K562 (cell line): ENCODE measurements at regions not wholly inside any gene's neighbourhood (a gene's known extent, or its start where the extent isn't known, plus 50 kb on each side); places are given as distances from the start of the nearest gene placed in this dataset.

Experiments used
- ATAC-seq: fragments of 200-7000 bp; cut with Tn5 transposase; 3 replicates; pipeline ENCODE4 v1.9.1; 2020; ENCODE audit warnings: moderate library complexity
- BruUV-seq: library from RNA; stranded (reverse); fragments of 400-500 nt; replicated peaks from 2 replicates; lab custom pipeline; 2021; lab: Mats Ljungman, UMichigan
- CTCF ChIA-PET: fragments of 300-600 bp; formaldehyde crosslinking; extraction: SDS; loops from one replicate; lab custom pipeline; 2021; ENCODE audit warnings: low intra/inter-chr PET ratio; lab: Yijun Ruan, JAX
- POLR2A ChIA-PET: fragments of 300-600, 350-650 bp; sonication (Branson Sonifier 250); formaldehyde crosslinking; extraction: SDS; loops from one replicate; lab custom pipeline; 2021; ENCODE audit warnings: antibody characterized with exemption, inconsistent platforms; lab: Yijun Ruan, JAX
- DNase-seq, 4 experiments: peaks; one replicate each; pipeline versions ENCODE4 v3.0.0 to v3.0.0-alpha.2; 2011 to 2018; ENCODE audit warnings: low spot score in 3 of 4, mixed read lengths in 3 of 4; ENCODE audit errors: extremely low read depth in 1 of 4
- FAIRE-seq: peaks from 2 replicates; lab custom pipeline; 2011; peaks lifted over from hg19 to GRCh38; lab: Jason Lieb, UNC
- H2AFZ ChIP-seq: 2 replicates; pipeline ENCODE4 v1.6.0; 2011; ENCODE audit warnings: low read depth, low read length, control low read depth, inconsistent platforms
- H3K27ac ChIP-seq: fragments of 200-600 bp; 3 replicates; pipeline ENCODE4 v1.8.0; 2011; ENCODE audit warnings: low read depth, mild to moderate bottlenecking, control low read depth, inconsistent platforms, low read length, moderate library complexity, mixed read lengths; ENCODE audit errors: extremely low read depth
- H3K27me3 ChIP-seq, 2 experiments: fragments of 300-600 bp in 1 of 2; 2 replicates in 1 of 2; 3 replicates in 1 of 2; pipeline versions ENCODE4 v1.6.0 to v1.8.0; 2011; ENCODE audit warnings: inconsistent platforms in 2 of 2, low read length in 2 of 2, mild to moderate bottlenecking in 1 of 2, mixed read lengths in 1 of 2, moderate library complexity in 1 of 2; ENCODE audit not compliant: control insufficient read depth in 2 of 2, insufficient read depth in 2 of 2
- H3K36me3 ChIP-seq: fragments of 300-600 bp; 3 replicates; pipeline ENCODE4 v1.8.0; 2011; ENCODE audit warnings: mild to moderate bottlenecking, low read length, inconsistent platforms; ENCODE audit not compliant: control insufficient read depth, insufficient read depth
- H3K4me1 ChIP-seq, 2 experiments: fragments of 200-600 bp in 1 of 2; replicated peaks in 1 of 2; 2 replicates in 1 of 2; 3 replicates in 1 of 2; pipeline versions ENCODE4 v1.5.1 to v1.8.0; 2011; ENCODE audit warnings: inconsistent platforms in 2 of 2, low read length in 2 of 2, mild to moderate bottlenecking in 1 of 2, mixed read lengths in 1 of 2, moderate library complexity in 1 of 2; ENCODE audit not compliant: control insufficient read depth in 2 of 2, insufficient read depth in 2 of 2
- H3K4me2 ChIP-seq: 2 replicates; pipeline ENCODE4 v1.6.1; 2011; ENCODE audit warnings: low read length, control low read depth, inconsistent platforms, mixed read lengths; ENCODE audit not compliant: insufficient read depth
- H3K4me3 ChIP-seq: fragments of 200-600 bp; sonication (generic), shearing (Covaris generic); 2 replicates; pipeline ENCODE4 v1.5.1; 2016; ENCODE audit warnings: control low read depth, inconsistent platforms
- H3K79me2 ChIP-seq: fragments of 200-600 bp; 3 replicates; pipeline ENCODE4 v1.8.0; 2011; ENCODE audit warnings: low read length, inconsistent platforms; ENCODE audit not compliant: control insufficient read depth, insufficient read depth
- H3K9ac ChIP-seq, 2 experiments: 2 replicates each; pipeline versions ENCODE4 v1.6.0 to v1.6.1; 2011; ENCODE audit warnings: low read depth in 2 of 2, low read length in 2 of 2, control low read depth in 1 of 2, inconsistent platforms in 1 of 2, mild to moderate bottlenecking in 1 of 2, mixed read lengths in 1 of 2; ENCODE audit not compliant: insufficient read depth in 1 of 2
- H3K9me1 ChIP-seq: one replicate; pipeline ENCODE4 v1.6.0; 2011; ENCODE audit warnings: inconsistent platforms, mild to moderate bottlenecking, low read length, moderate library complexity; ENCODE audit not compliant: control insufficient read depth, insufficient read depth
- H3K9me3 ChIP-seq: replicated peaks from 2 replicates; pipeline ENCODE4 v1.5.1; 2011; ENCODE audit warnings: low read depth, low read length, inconsistent platforms; ENCODE audit not compliant: control insufficient read depth, insufficient read depth
- H4K20me1 ChIP-seq: replicated peaks from 2 replicates; pipeline ENCODE4 v1.6.1; 2011; ENCODE audit warnings: low read length, inconsistent platforms, mixed read lengths; ENCODE audit not compliant: control insufficient read depth, insufficient read depth
- DACH1 ChIP-seq: fragments of 450-650 bp; IDR thresholded peaks from 2 replicates; pipeline ENCODE4 v1.6.1; 2018; ENCODE audit not compliant: partially characterized antibody
- ELF1 ChIP-seq: fragments of 200-800 bp; sonication (Bioruptor generic); IDR thresholded peaks from 2 replicates; pipeline ENCODE4 v1.6.1; 2016; ENCODE audit warnings: missing genetic modification characterization, missing compliant biosample characterization
- ELK1 ChIP-seq: sonication (generic); formaldehyde crosslinking; IDR thresholded peaks from 2 replicates; pipeline ENCODE4 v1.8.1; 2022; ENCODE audit warnings: missing genetic modification reagents
- FOXJ3 ChIP-seq: sonication (generic); formaldehyde crosslinking; IDR thresholded peaks from 2 replicates; pipeline ENCODE4 v1.4.0; 2020; ENCODE audit warnings: mild to moderate bottlenecking, missing genetic modification reagents
- GTF2A2 ChIP-seq: IDR thresholded peaks from 2 replicates; pipeline ENCODE4 v1.6.1; 2016; ENCODE audit warnings: mild to moderate bottlenecking, missing genetic modification characterization, missing compliant biosample characterization
- MBD2 ChIP-seq: sonication (generic); IDR thresholded peaks from 2 replicates; pipeline ENCODE4 v1.6.1; 2016; ENCODE audit warnings: low read depth, borderline replicate concordance
- NBN ChIP-seq: fragments of 450-650 bp; IDR thresholded peaks from 2 replicates; pipeline ENCODE4 v1.6.1; 2016; ENCODE audit warnings: low read depth, mild to moderate bottlenecking
- NCOA2 ChIP-seq, 2 experiments: fragments of 450-650 bp; IDR thresholded peaks; 2 replicates each; pipeline ENCODE4 v1.6.1; 2018; ENCODE audit warnings: mild to moderate bottlenecking in 2 of 2, moderate library complexity in 1 of 2; ENCODE audit not compliant: partially characterized antibody in 2 of 2
- NCOR1 ChIP-seq: fragments of 450-650 bp; IDR thresholded peaks from 2 replicates; pipeline ENCODE4 v1.6.1; 2016; ENCODE audit warnings: mild to moderate bottlenecking, moderate library complexity
- PML ChIP-seq: IDR thresholded peaks from 2 replicates; pipeline ENCODE4 v1.6.1; 2012; ENCODE audit warnings: low read length, inconsistent platforms
- RFX7 ChIP-seq: fragments of 250-450 bp; sonication (Bioruptor Pico); IDR thresholded peaks from 2 replicates; pipeline ENCODE4 v1.5.1; 2021; ENCODE audit warnings: mild to moderate bottlenecking
- SAFB ChIP-seq: fragments of 200-400 bp; formaldehyde crosslinking; IDR thresholded peaks from 2 replicates; pipeline ENCODE4 v1.6.1; 2017; ENCODE audit warnings: low read depth, low read length, borderline replicate concordance
- SIN3A ChIP-seq, 2 experiments: fragments of 150-350 bp in 1 of 2; IDR thresholded peaks; 2 replicates each; pipeline ENCODE4 v1.6.1; 2011 to 2016; ENCODE audit warnings: borderline replicate concordance in 2 of 2, low read depth in 2 of 2, low read length in 2 of 2, mild to moderate bottlenecking in 2 of 2, moderate library complexity in 2 of 2; ENCODE audit not compliant: control insufficient read depth in 1 of 2
- TEAD2 ChIP-seq: fragments of 450-650 bp; IDR thresholded peaks from 2 replicates; pipeline ENCODE4 v1.6.1; 2016; ENCODE audit warnings: missing genetic modification characterization, control low read depth, missing compliant biosample characterization
- TSC22D4 ChIP-seq: fragments of 450-650 bp; IDR thresholded peaks from 2 replicates; pipeline ENCODE4 v1.6.1; 2016; ENCODE audit warnings: missing genetic modification characterization, missing biosample characterization, control low read depth
- ZC3H8 ChIP-seq: fragments of 450-650 bp; IDR thresholded peaks from 2 replicates; pipeline ENCODE4 v1.6.1; 2017
- ZNF134 ChIP-seq: fragments of 250-450 bp; sonication (Bioruptor Pico); conservative IDR thresholded peaks from 2 replicates; pipeline ENCODE4 v1.4.0; 2020
- ZNF282 ChIP-seq: sonication (generic); formaldehyde crosslinking; IDR thresholded peaks from 2 replicates; pipeline ENCODE4 v1.8.1; 2023; ENCODE audit warnings: missing genetic modification reagents
- ZNF347 ChIP-seq: fragments of 450-650 bp; formaldehyde crosslinking; IDR thresholded peaks from 2 replicates; pipeline ENCODE4 v1.4.0; 2020; ENCODE audit warnings: low read depth, mild to moderate bottlenecking, moderate library complexity
- ZNF511 ChIP-seq: sonication (generic); formaldehyde crosslinking; IDR thresholded peaks from 2 replicates; pipeline ENCODE4 v1.8.0; 2022; ENCODE audit warnings: mild to moderate bottlenecking, missing genetic modification reagents
- WGBS: fragments of 100-300 bp; shearing (Covaris generic); methylation state at CpG from one replicate; pipeline ENCODE4 v1.1.6; 2016; ENCODE audit warnings: low coverage, mixed read lengths; ENCODE audit not compliant: insufficient coverage; ENCODE audit errors: missing lambda C conversion rate; 5-methylcytosine and 5-hydroxymethylcytosine counted together
- in situ Hi-C: fragments of 300-500 bp; cut with MboI; formaldehyde crosslinking; loops from 4 replicates; pipeline ENCODE4 v1.15.0; 2018; ENCODE audit warnings: inconsistent platforms, mixed read lengths
- intact Hi-C: fragments of 100-400 bp; cut with micrococcal nuclease; formaldehyde crosslinking; loops from 2 replicates; pipeline ENCODE4 v1.14.2; 2022

GRCh38 chrX:57772637-57773036 is 92.6 kb upstream of the NLRP2B start:
- no peak overlapping the region for H3K4me3 ChIP-seq
- no peaks in the 10 kb centered on the region for H3K4me1 ChIP-seq
- intact Hi-C loops, result no loop called here
- FAIRE-seq (no peak), DNase-seq (no peak), ATAC-seq (no peak)
- BruUV-seq, result no TSS peak
- no peaks in the 10 kb centered on the region for H3K9me3 ChIP-seq
- in situ Hi-C loops, result no loop called here
- no peak overlapping the region for H3K27ac ChIP-seq
- no peaks in the 10 kb centered on the region for H3K27me3 ChIP-seq
- H3K79me2 ChIP-seq, result no peaks in the 10 kb centered on the region
- TF ChIP-seq ZC3H8 (no peak), ZNF282 (CRISPR knock-in tag) (no peak), ELK1 (CRISPR knock-in tag) (no peak), SIN3A (IDR thresholded peaks at IDR 0.05; ENCODE audit: borderline replicate concordance in 2 of 2, control insufficient read depth in 1 of 2, low read depth in 2 of 2, low read length in 2 of 2) (no peak), RFX7 (CRISPR knock-in tag) (no peak), MBD2 (no peak), TSC22D4 (tag) (no peak), FOXJ3 (CRISPR knock-in tag) (no peak), ZNF134 (CRISPR knock-in tag) (no peak), NCOA2 (IDR thresholded peaks at IDR 0.05; ENCODE audit: partially characterized antibody in 2 of 2) (no peak), NBN (no peak), ELF1 (tag) (no peak), DACH1 (no peak), ZNF511 (CRISPR knock-in tag) (no peak), ZNF347 (CRISPR knock-in tag) (no peak), GTF2A2 (tag) (no peak), PML (no peak), SAFB (no peak), TEAD2 (no peak), NCOR1 (no peak)
- H3K9me1 ChIP-seq, result no peaks in the 10 kb centered on the region
- ChIA-PET POLR2A (no interaction called here), CTCF (no interaction called here)
- no peak overlapping the region for H3K4me2 ChIP-seq
- no peak overlapping the region for H2AFZ ChIP-seq
- WGBS, result 0% methylated on average over 4 of the region's 4 CpGs
- H3K36me3 ChIP-seq, result no peaks in the 10 kb centered on the region
- H4K20me1 ChIP-seq, result no peaks in the 10 kb centered on the region
- no peak overlapping the region for H3K9ac ChIP-seq
